Activated B cell treated with CpG ODN at 0.5 μM for 24 hours (primary cell): ENCODE measurements at regions not wholly inside any gene's neighbourhood (a gene's known extent, or its start where the extent isn't known, plus 50 kb on each side); places are given as distances from the start of the nearest gene placed in this dataset.

Experiments
- ATAC-seq: fragments of 200-7000 bp; cut with Tn5 transposase; one replicate; pipeline ENCODE4 v1.10.0; 2021; ENCODE audit warnings: low read depth, mild to moderate bottlenecking, moderate library complexity
- CTCF ChIA-PET: fragments of 350-600 bp; sonication (Branson Sonifier 250); formaldehyde crosslinking; loops from one replicate; lab custom pipeline; 2021; ENCODE audit warnings: antibody characterized with exemption; lab: Charles Lee
- POLR2A ChIA-PET: fragments of 350-600 bp; sonication (Branson Sonifier 250); formaldehyde crosslinking; loops from one replicate; lab custom pipeline; 2021; ENCODE audit warnings: antibody characterized with exemption; lab: Charles Lee
- DNase-seq: peaks from one replicate; pipeline ENCODE4 v3.0.0; 2022
- H3K27ac Mint-ChIP-seq: one replicate; pipeline ENCODE4 v1.8.0; 2020; ENCODE audit warnings: mixed read lengths
- H3K27me3 Mint-ChIP-seq: one replicate; pipeline ENCODE4 v1.8.0; 2021; ENCODE audit warnings: mixed read lengths
- H3K36me3 Mint-ChIP-seq: one replicate; pipeline ENCODE4 v1.8.0; 2021; ENCODE audit warnings: low read depth, mixed read lengths
- H3K4me1 Mint-ChIP-seq: one replicate; pipeline ENCODE4 v1.8.0; 2021; ENCODE audit warnings: mixed read lengths
- H3K4me3 Mint-ChIP-seq: one replicate; pipeline ENCODE4 v1.8.0; 2020; ENCODE audit warnings: mild to moderate bottlenecking, mixed read lengths
- H3K9me3 Mint-ChIP-seq: one replicate; pipeline ENCODE4 v1.8.0; 2020; ENCODE audit warnings: mixed read lengths
- CTCF ChIP-seq: fragments of 200-600 bp; IDR thresholded peaks from one replicate; pipeline ENCODE4 v1.8.0; 2022; ENCODE audit warnings: antibody characterized with exemption, mild to moderate bottlenecking
- intact Hi-C: fragments of 100-400 bp; cut with micrococcal nuclease; formaldehyde crosslinking; loops from one replicate; pipeline ENCODE4 v1.15.1; 2024

GRCh38 chr2:82109418-82109817 is 1804.9 kb upstream of the LRRTM1 start:
- Mint-ChIP-seq H3K4me1 (no peaks in the 10 kb centered on the region), H3K27ac (no peak overlapping the region), H3K27me3 (no peaks in the 10 kb centered on the region), H3K9me3 (peaks cover 16% of the 10 kb centered on the region), H3K4me3 (no peak overlapping the region), H3K36me3 (no peaks in the 10 kb centered on the region)
- TF ChIP-seq CTCF = no peak
- no peak for DNase-seq
- POLR2A ChIA-PET = no interaction called here
- no peak for ATAC-seq
- CTCF ChIA-PET = no interaction called here
- intact Hi-C loops = no loop called here

- H3K27me3 Mint-ChIP-seq = no peaks in the 10 kb centered on the region
- ATAC-seq (no peak), DNase-seq (no peak)
- H3K36me3 Mint-ChIP-seq = no peaks in the 10 kb centered on the region
- intact Hi-C loops = no loop called here
- no peaks in the 10 kb centered on the region for H3K4me1 Mint-ChIP-seq
- TF ChIP-seq CTCF = no peak
- CTCF ChIA-PET = no interaction called here
- H3K4me3 Mint-ChIP-seq = no peak overlapping the region
- H3K9me3 Mint-ChIP-seq = peaks cover 4% of the 10 kb centered on the region
- no peak overlapping the region for H3K27ac Mint-ChIP-seq
- POLR2A ChIA-PET = no interaction called here
Observed at GRCh38 chr2:82098617-82099016, 1794.1 kb upstream of the LRRTM1 start.

DNA sequence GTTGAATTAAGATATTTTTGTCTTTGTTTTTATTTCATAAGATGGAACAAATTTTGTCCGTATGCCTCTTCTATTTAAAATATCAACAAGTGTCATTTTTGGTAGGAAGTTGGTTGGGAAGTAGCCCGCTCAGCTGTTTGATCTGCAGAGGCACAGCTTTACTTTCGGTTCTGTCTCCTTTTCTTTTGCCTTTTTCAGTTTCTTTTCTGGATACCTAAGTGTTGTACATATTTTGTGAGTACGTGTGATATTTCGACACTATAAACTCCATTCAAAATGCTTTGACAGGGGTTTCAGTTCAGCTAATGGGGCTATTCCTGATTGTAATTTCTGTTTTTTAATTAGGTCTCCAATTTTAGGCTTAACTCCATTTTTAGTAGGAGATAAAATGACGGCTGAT is 1785.0 kb upstream of the LRRTM1 start:
- ChIA-PET POLR2A (no interaction called here), CTCF (no interaction called here)
- intact Hi-C loops = no loop called here
- ATAC-seq (no peak), DNase-seq (no peak)
- Mint-ChIP-seq H3K27me3 (no peaks in the 10 kb centered on the region), H3K36me3 (no peaks in the 10 kb centered on the region), H3K9me3 (peaks cover 29% of the 10 kb centered on the region), H3K27ac (no peak overlapping the region), H3K4me1 (no peaks in the 10 kb centered on the region), H3K4me3 (no peak overlapping the region)
- TF ChIP-seq CTCF = no peak

- H3K4me3 Mint-ChIP-seq = no peak overlapping the region
- no peaks in the 10 kb centered on the region for H3K36me3 Mint-ChIP-seq
- H3K27me3 Mint-ChIP-seq = no peaks in the 10 kb centered on the region
- peaks cover 16% of the 10 kb centered on the region for H3K9me3 Mint-ChIP-seq
- ATAC-seq (no peak), DNase-seq (no peak)
- POLR2A ChIA-PET = no interaction called here
- H3K27ac Mint-ChIP-seq = no peak overlapping the region
- H3K4me1 Mint-ChIP-seq = no peaks in the 10 kb centered on the region
- intact Hi-C loops = no loop called here
- TF ChIP-seq CTCF = no peak
- CTCF ChIA-PET = no interaction called here
Observed at GRCh38 chr2:82084679-82085392, 1780.3 kb upstream of the LRRTM1 start.

DNA sequence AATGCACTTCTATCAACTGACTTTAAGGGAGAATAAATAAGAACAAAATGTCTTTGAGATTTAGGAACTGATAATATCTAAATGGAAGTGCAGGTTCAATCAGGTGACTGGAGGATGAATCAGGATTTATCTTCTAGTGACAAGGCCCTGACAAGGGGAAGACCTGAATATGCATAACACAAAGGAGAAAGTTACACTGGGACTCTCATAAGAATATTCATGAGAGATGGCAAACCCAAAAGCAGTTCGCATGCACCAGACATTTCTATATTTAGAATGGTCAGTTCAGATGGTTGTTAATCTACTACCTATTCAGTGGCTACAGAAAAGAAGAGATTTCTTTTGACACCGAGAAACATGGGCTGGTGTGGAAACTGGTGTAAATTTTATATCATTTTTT is 1771.3 kb upstream of the LRRTM1 start:
- H3K36me3 Mint-ChIP-seq = no peaks in the 10 kb centered on the region
- H3K27me3 Mint-ChIP-seq = no peaks in the 10 kb centered on the region
- no peak overlapping the region for H3K4me3 Mint-ChIP-seq
- TF ChIP-seq CTCF = no peak
- DNase-seq = no peak
- no peak overlapping the region for H3K27ac Mint-ChIP-seq
- ATAC-seq = no peak
- POLR2A ChIA-PET = no interaction called here
- no peaks in the 10 kb centered on the region for H3K4me1 Mint-ChIP-seq
- peaks cover 6% of the 10 kb centered on the region for H3K9me3 Mint-ChIP-seq
- intact Hi-C loops = no loop called here
- CTCF ChIA-PET = no interaction called here
